ENCODE measurements at regions not wholly inside any gene's neighbourhood (a gene's known extent, or its start where the extent isn't known, plus 50 kb on each side); places are given as distances from the start of the nearest gene placed in this dataset.
A peak's percentile ranks its signal among the peaks of the same experiment; 100 is the strongest.

DNA sequence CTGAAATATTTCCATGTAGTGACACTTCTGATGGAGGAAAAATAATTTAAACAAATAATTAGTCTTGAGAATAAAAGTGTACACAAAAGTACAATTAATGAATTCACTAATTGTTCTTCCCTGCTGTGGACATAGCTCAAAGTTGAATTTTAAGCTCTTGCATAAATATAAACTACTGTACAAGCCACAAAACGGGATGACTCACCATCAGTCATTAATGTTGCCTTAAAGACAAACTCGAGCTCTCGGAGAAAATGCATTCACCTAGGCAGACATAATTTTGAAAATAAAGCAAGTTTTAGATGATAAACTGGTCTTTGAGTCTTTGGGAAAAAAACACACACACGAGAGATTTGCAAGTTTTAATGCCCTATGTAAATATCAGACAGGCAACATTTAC lies 436.4 kb downstream of the ZNF521 start:
- WGBS, 2 experiments (ENCODE audit: extremely low coverage in 2 of 2, insufficient read length in 1 of 2): no CpG with 5 or more reads among the region's 4 CpGs
- Histone ChIP-seq H2AFZ (replicated peaks; ENCODE audit: low read length, poor library complexity) (no peak overlapping the region), H3K14ac (replicated peaks; ENCODE audit: low read depth, low read length) (no peak overlapping the region), H3K9me3 (ENCODE audit: control insufficient read depth, insufficient read depth, low read length) (no peaks in the 10 kb centered on the region), H2AK5ac (ENCODE audit: low read depth, low read length) (no peak overlapping the region), H2BK5ac (ENCODE audit: low read depth, low read length, poor library complexity, severe bottlenecking) (no peak overlapping the region), H3K18ac (ENCODE audit: low read depth, low read length) (no peak overlapping the region), H3K27ac (ENCODE audit: insufficient read depth, low read length) (no peak overlapping the region), H3K36me3 (ENCODE audit: control insufficient read depth, insufficient read depth, low read length) (no peaks in the 10 kb centered on the region), H3K4me3 (ENCODE audit: insufficient read depth, low read depth, low read length) (no peak overlapping the region), H4K5ac (ENCODE audit: low read depth, low read length) (no peak overlapping the region), H2BK15ac (ENCODE audit: low read depth, low read length) (no peak overlapping the region), H3K9ac (ENCODE audit: low read depth, low read length) (no peak overlapping the region), H3K4ac (ENCODE audit: low read depth, low read length) (no peak overlapping the region), H3K27me3 (ENCODE audit: control insufficient read depth, insufficient read depth, low read length) (peaks cover 53% of the 10 kb centered on the region), H3K56ac (ENCODE audit: extremely low read depth, insufficient read depth, low read length) (no peak overlapping the region), H3K4me1 (ENCODE audit: control insufficient read depth, insufficient read depth, low read length) (no peaks in the 10 kb centered on the region), H2BK120ac (ENCODE audit: low read depth, low read length) (no peak overlapping the region), H4K8ac (ENCODE audit: low read depth in 2 of 2, low read length in 2 of 2) (no peak overlapping the region), H3K9me1 (ENCODE audit: insufficient read depth, low read length) (peaks cover 5% of the 10 kb centered on the region), H4K91ac (ENCODE audit: insufficient read depth, low read depth, low read length) (no peak overlapping the region), H4K20me1 (ENCODE audit: insufficient read depth, low read length) (no peaks in the 10 kb centered on the region), H3K79me1 (ENCODE audit: low read depth in 1 of 2, low read length in 2 of 2) (no peaks in the 10 kb centered on the region), H2AK9ac (replicated peaks; ENCODE audit: low read depth, low read length, poor library complexity) (no peak overlapping the region), H3K23ac (ENCODE audit: low read depth, low read length) (no peak overlapping the region), H2BK20ac (ENCODE audit: low read depth, low read length) (no peak overlapping the region), H3K4me2 (ENCODE audit: low read depth, low read length) (no peak overlapping the region)
- TF ChIP-seq FOS (IDR thresholded peaks at IDR 0.05; ENCODE audit: low read depth, low read length): peak; percentile 82
- TF ChIP-seq, protein P1, sequence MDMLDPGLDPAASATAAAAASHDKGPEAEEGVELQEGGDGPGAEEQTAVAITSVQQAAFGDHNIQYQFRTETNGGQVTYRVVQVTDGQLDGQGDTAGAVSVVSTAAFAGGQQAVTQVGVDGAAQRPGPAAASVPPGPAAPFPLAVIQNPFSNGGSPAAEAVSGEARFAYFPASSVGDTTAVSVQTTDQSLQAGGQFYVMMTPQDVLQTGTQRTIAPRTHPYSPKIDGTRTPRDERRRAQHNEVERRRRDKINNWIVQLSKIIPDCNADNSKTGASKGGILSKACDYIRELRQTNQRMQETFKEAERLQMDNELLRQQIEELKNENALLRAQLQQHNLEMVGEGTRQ (IDR thresholded peaks at IDR 0.05; ENCODE audit: low read depth, low read length): no peak
- peak; percentile 70 for ATAC-seq (ENCODE audit: low read depth)
- CTCF ChIA-PET: no interaction called here
- POLR2A ChIA-PET (ENCODE audit: unreplicated experiment): no interaction called here
- dilution Hi-C loops (cut with HindIII; ENCODE audit: low sequenced_read_pairs, unreplicated experiment): no loop called here
- intact Hi-C loops (cut with micrococcal nuclease): no loop called here
- BruUV-seq (replicated peaks): no TSS peak
- peak; percentile 75 for DNase-seq
- in situ Hi-C loops (cut with MboI; ENCODE audit: low sequenced_read_pairs): no loop called here
